ENCODE measurements at regions not wholly inside any gene's neighbourhood (a gene's known extent, or its start where the extent isn't known, plus 50 kb on each side); places are given as distances from the start of the nearest gene placed in this dataset.
"Not testable (repeated sequence)": the region's sequence is repeated elsewhere in the genome, so short reads cannot be mapped to it uniquely, and the experiment has no call there.

DNA sequence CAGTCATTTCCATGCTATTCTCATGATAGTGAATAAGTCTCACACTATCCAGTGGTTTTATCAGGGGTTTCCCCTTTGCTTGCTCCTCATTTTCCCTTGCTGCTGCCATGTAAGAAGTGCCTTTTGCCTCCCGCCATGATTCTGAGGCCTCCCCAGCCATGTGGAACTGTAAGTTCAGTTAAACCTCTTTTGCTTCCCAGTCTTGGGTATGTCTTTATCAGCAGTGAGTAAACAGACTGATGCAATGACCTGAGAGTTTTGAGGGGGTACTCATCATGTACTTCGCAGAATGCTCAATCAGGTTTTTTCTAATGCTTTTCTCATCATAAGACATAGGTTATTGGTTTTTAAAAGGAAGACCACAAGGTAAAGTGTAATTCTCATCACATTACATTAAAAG, 949.4 kb upstream of the ADAMTS5 start:
- H3K27ac ChIP-seq; H3K4me3 ChIP-seq; H3K9me2 ChIP-seq (ENCODE audit: insufficient read depth); H3K4me2 ChIP-seq (ENCODE audit: unreplicated experiment); in situ Hi-C loops (cut with MboI); H3K27me3 ChIP-seq (replicated peaks; ENCODE audit: insufficient read depth); H3K36me3 ChIP-seq (ENCODE audit: low read depth); H2AFZ ChIP-seq; H3K79me2 ChIP-seq (ENCODE audit: insufficient read depth); H4K20me1 ChIP-seq (ENCODE audit: insufficient read depth); H3F3A ChIP-seq (ENCODE audit: insufficient read depth); H3K4me1 ChIP-seq (ENCODE audit: insufficient read depth); H3K9ac ChIP-seq; H3K9me3 ChIP-seq (ENCODE audit: low read depth): not testable (repeated sequence)
- WGBS, 2 experiments (ENCODE audit: low coverage in 1 of 2, low lambda C conversion rate in 2 of 2, missing lambda C conversion rate in 2 of 2), result 75 to 82% methylated on average over 2 of the region's 2 CpGs
- DNase-seq, result peak; percentile 43

DNA sequence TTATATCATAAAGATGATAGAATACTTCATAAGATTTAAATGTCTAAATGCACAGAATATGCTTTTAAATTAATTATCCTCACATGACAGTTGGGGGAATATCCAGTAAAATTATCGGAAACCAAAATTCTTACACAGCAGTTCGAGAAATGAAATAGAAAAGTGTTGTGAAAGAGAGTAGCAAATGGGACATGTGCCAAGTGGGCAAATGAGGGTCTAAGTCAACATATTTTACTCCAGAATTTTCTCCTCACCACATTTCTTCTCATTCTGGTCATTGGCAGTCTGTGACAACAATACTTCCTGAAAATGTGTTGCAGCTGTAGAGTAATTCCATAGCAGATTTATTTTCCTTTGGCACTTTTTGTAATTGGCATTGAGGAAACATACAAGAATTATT, 945.2 kb upstream of the ADAMTS5 start:
- H3K4me3 ChIP-seq; H2AFZ ChIP-seq; H3K9me2 ChIP-seq (ENCODE audit: insufficient read depth); H3K79me2 ChIP-seq (ENCODE audit: insufficient read depth); H3K9ac ChIP-seq; H3K27me3 ChIP-seq (replicated peaks; ENCODE audit: insufficient read depth); H3K4me2 ChIP-seq (ENCODE audit: unreplicated experiment); DNase-seq; in situ Hi-C loops (cut with MboI); H3K36me3 ChIP-seq (ENCODE audit: low read depth); H3K27ac ChIP-seq; H3K9me3 ChIP-seq (ENCODE audit: low read depth); H4K20me1 ChIP-seq (ENCODE audit: insufficient read depth): not testable (repeated sequence)
- H3F3A ChIP-seq (ENCODE audit: insufficient read depth), result peaks cover 15% of the 10 kb centered on the region
- peaks cover 16% of the 10 kb centered on the region for H3K4me1 ChIP-seq (ENCODE audit: insufficient read depth)
- 49 to 57% methylated on average over 2 of the region's 2 CpGs for WGBS, 2 experiments (ENCODE audit: low coverage in 1 of 2, low lambda C conversion rate in 2 of 2, missing lambda C conversion rate in 2 of 2)

DNA sequence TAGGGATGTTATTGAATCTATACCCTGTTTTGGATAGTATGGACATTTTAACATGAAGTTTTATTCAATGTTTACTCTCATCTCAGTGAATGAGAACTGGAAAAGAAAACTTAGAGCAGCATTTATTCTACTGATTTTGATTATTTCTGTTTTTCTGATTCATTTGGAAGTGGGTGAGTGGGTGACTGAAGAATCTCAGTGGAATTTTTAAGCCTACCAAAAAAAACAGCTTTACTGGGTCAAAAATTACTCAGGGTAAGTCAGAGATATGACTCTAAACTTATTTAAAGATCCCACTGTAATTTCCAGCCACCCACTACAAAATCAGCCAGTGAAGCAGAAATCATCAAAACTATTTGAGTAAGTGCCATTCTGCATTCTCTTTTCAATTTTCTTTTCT, 942.6 kb upstream of the ADAMTS5 start:
- H3K9me2 ChIP-seq (ENCODE audit: insufficient read depth); H3K9ac ChIP-seq; H3K27me3 ChIP-seq (replicated peaks; ENCODE audit: insufficient read depth); H3K79me2 ChIP-seq (ENCODE audit: insufficient read depth); H4K20me1 ChIP-seq (ENCODE audit: insufficient read depth); H3K9me3 ChIP-seq (ENCODE audit: low read depth); H3K36me3 ChIP-seq (ENCODE audit: low read depth); in situ Hi-C loops (cut with MboI): not testable (repeated sequence)
- peaks cover 12% of the 10 kb centered on the region for H3K4me1 ChIP-seq (ENCODE audit: insufficient read depth)
- peaks cover 15% of the 10 kb centered on the region for H3F3A ChIP-seq (ENCODE audit: insufficient read depth)
- H3K4me3 ChIP-seq, result peak overlapping the region; percentile 16; the same call in 1 of the 2 replicates
- peak overlapping the region; percentile 54 for H3K27ac ChIP-seq
- peak overlapping the region; percentile 31; the same call in 1 of the 2 replicates for H2AFZ ChIP-seq
- peak overlapping the region; percentile 49 for H3K4me2 ChIP-seq (ENCODE audit: unreplicated experiment)
- peak; percentile 36 for DNase-seq

DNA sequence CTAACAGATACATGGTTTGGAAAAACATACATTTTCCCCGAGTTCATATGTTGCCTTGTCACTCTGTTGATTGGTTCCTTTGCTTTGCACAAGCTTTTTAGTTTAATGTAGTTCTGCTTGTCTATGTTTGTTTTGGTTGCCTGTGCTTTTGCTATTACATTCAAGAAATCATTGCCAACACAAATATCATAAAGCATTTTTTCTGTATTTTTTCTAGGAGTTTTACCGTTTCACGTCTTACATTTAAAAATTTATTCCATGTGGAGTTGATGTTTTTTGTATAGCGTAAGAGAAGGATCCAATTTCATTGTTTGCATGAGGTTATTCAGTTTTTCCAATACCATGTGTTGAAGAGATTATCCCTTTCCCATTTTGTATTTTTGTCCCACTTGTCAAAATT, 941.9 kb upstream of the ADAMTS5 start:
- in situ Hi-C loops (cut with MboI); H3K9me3 ChIP-seq (ENCODE audit: low read depth); DNase-seq; H3K9ac ChIP-seq; H3K36me3 ChIP-seq (ENCODE audit: low read depth); H3K27me3 ChIP-seq (replicated peaks; ENCODE audit: insufficient read depth); H3K4me2 ChIP-seq (ENCODE audit: unreplicated experiment); H3K27ac ChIP-seq; H3K9me2 ChIP-seq (ENCODE audit: insufficient read depth); H2AFZ ChIP-seq; H3K79me2 ChIP-seq (ENCODE audit: insufficient read depth); H4K20me1 ChIP-seq (ENCODE audit: insufficient read depth); H3K4me3 ChIP-seq: not testable (repeated sequence)
- 96% methylated on average over 4 of the region's 4 CpGs for WGBS, 2 experiments (ENCODE audit: low coverage in 1 of 2, low lambda C conversion rate in 2 of 2, missing lambda C conversion rate in 2 of 2)
- H3F3A ChIP-seq (ENCODE audit: insufficient read depth), result peaks cover 15% of the 10 kb centered on the region
- peaks cover 12% of the 10 kb centered on the region for H3K4me1 ChIP-seq (ENCODE audit: insufficient read depth)

DNA sequence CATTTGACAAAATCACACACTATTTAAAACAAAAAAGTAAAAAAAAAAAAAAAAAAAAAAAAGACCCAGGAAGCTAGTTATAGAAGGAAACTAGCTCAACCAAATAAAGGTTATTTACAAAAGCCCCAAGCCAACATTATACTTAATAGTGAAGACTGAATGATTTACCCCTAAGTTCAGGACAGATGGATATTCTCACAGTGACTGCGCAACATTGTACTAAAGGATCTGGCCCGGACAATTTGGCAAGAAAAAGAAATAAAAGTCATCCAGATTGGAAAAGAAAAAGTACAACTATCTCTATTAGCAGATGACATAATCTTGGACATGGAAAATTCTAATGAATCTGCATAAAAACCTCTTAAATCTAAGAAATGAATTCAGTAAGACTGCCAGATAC, 936.0 kb upstream of the ADAMTS5 start:
- H2AFZ ChIP-seq; DNase-seq; H3K36me3 ChIP-seq (ENCODE audit: low read depth); in situ Hi-C loops (cut with MboI); H3K79me2 ChIP-seq (ENCODE audit: insufficient read depth); H4K20me1 ChIP-seq (ENCODE audit: insufficient read depth); H3K9me2 ChIP-seq (ENCODE audit: insufficient read depth); H3K27ac ChIP-seq; H3K27me3 ChIP-seq (replicated peaks; ENCODE audit: insufficient read depth); H3K9me3 ChIP-seq (ENCODE audit: low read depth); H3K9ac ChIP-seq; H3F3A ChIP-seq (ENCODE audit: insufficient read depth); H3K4me3 ChIP-seq; H3K4me1 ChIP-seq (ENCODE audit: insufficient read depth); H3K4me2 ChIP-seq (ENCODE audit: unreplicated experiment): not testable (repeated sequence)
- 52 to 59% methylated on average over 2 of the region's 2 CpGs for WGBS, 2 experiments (ENCODE audit: low coverage in 1 of 2, low lambda C conversion rate in 2 of 2, missing lambda C conversion rate in 2 of 2)

DNA sequence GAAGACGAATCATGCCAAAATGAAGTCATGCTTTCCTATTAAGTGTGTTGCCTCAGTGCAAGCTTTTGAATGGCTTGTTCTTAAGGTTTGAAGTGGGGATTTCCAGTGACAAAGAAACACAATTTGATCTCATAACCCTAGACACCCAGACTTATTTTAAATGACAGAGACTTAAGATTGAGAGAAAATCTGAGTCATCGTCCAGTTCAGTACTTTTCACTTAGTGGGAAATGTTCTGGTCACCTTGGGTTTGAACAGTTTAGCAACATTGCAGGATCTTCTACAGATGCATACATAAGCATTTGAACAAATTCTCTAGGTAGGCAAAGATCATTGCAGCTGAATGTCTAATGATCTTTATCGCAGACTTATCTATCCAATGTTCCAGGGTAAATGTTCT, 926.7 kb upstream of the ADAMTS5 start:
- WGBS, 2 experiments (ENCODE audit: low coverage in 1 of 2, low lambda C conversion rate in 2 of 2, missing lambda C conversion rate in 2 of 2), result 87 to 95% methylated on average over 2 of the region's 3 CpGs
- DNase-seq, result peak; percentile 33
- H3K79me2 ChIP-seq (ENCODE audit: insufficient read depth), result not testable (repeated sequence)

DNA sequence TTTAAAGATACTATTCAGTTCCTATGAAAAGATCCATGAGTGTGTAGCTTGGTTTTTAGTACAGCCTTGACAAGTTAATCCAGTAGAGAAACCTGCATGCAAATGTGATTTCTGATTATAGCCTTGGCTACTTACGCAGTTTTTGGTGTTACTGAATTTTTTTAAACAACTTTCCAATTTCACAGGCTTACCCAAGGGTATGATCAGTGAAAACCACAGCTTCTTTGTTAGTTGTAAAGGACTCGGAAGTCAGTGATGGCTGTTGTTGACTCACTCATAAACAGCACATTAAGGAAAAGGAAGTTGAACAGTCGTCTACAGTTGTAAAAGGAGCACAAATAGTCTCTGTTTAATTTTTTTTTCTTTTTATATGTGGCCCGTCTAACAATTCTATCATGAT, 924.6 kb upstream of the ADAMTS5 start:
- H3K27me3 ChIP-seq (replicated peaks; ENCODE audit: insufficient read depth); H3K36me3 ChIP-seq (ENCODE audit: low read depth); H3K27ac ChIP-seq; H3K4me2 ChIP-seq (ENCODE audit: unreplicated experiment); H4K20me1 ChIP-seq (ENCODE audit: insufficient read depth); H3K9me2 ChIP-seq (ENCODE audit: insufficient read depth); H3K79me2 ChIP-seq (ENCODE audit: insufficient read depth); H3K9me3 ChIP-seq (ENCODE audit: low read depth); H3F3A ChIP-seq (ENCODE audit: insufficient read depth); H3K9ac ChIP-seq; H3K4me3 ChIP-seq; in situ Hi-C loops (cut with MboI); H2AFZ ChIP-seq: not testable (repeated sequence)
- WGBS, 2 experiments (ENCODE audit: low coverage in 1 of 2, low lambda C conversion rate in 2 of 2, missing lambda C conversion rate in 2 of 2), result 71 to 76% methylated on average over 4 of the region's 4 CpGs
- DNase-seq, result peak; percentile 9
- peaks cover 10% of the 10 kb centered on the region for H3K4me1 ChIP-seq (ENCODE audit: insufficient read depth)

More for the DNA sequence above, 926.7 kb upstream of the ADAMTS5 start:
- H2AFZ ChIP-seq; in situ Hi-C loops (cut with MboI); H3K27me3 ChIP-seq (replicated peaks; ENCODE audit: insufficient read depth); H3K27ac ChIP-seq; H3F3A ChIP-seq (ENCODE audit: insufficient read depth); H3K9ac ChIP-seq; H3K36me3 ChIP-seq (ENCODE audit: low read depth); H3K4me3 ChIP-seq; H4K20me1 ChIP-seq (ENCODE audit: insufficient read depth); H3K9me3 ChIP-seq (ENCODE audit: low read depth); H3K9me2 ChIP-seq (ENCODE audit: insufficient read depth); H3K4me2 ChIP-seq (ENCODE audit: unreplicated experiment): not testable (repeated sequence)
- H3K4me1 ChIP-seq (ENCODE audit: insufficient read depth), result peaks cover 10% of the 10 kb centered on the region

DNA sequence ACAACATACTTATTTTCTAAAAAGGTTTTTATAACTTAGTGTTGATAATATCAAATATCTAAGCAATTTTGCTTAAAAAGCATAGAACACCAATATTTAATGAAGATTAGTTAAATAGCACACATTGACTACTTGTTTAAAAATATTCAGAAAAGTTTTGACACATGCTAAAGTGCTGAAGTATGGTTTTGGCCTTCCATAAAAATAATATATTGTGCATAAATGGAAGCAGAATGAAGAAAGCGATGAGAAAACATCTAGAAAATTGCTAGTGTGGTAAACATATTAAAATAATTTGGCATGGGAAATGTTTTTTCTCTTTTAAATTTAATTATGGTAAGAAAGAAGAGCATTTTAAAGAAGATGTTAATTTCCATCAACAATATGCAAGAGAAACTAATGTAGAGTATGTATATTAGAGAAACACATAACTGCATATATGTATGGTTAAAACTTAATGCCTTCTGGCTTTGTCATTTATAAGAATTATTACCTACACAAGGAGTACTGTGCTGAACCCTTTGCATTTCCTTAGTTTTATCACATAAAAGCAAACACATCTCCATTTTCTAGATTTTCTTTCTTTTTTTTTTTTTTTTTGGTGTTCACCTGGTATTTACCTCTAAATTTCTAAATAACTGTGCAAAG, 921.0 kb upstream of the ADAMTS5 start:
- H3K4me2 ChIP-seq (ENCODE audit: unreplicated experiment); H3K4me1 ChIP-seq (ENCODE audit: insufficient read depth): not testable (repeated sequence)
- WGBS, 2 experiments (ENCODE audit: low coverage in 1 of 2, low lambda C conversion rate in 2 of 2, missing lambda C conversion rate in 2 of 2), result 81% methylated on average over 1 of the region's 1 CpG

More for the DNA sequence above, 921.0 kb upstream of the ADAMTS5 start:
- H3K9ac ChIP-seq; in situ Hi-C loops (cut with MboI); H4K20me1 ChIP-seq (ENCODE audit: insufficient read depth); H3K4me3 ChIP-seq; H3K36me3 ChIP-seq (ENCODE audit: low read depth); H2AFZ ChIP-seq; H3F3A ChIP-seq (ENCODE audit: insufficient read depth); H3K9me3 ChIP-seq (ENCODE audit: low read depth); H3K79me2 ChIP-seq (ENCODE audit: insufficient read depth); DNase-seq; H3K9me2 ChIP-seq (ENCODE audit: insufficient read depth); H3K27me3 ChIP-seq (replicated peaks; ENCODE audit: insufficient read depth); H3K27ac ChIP-seq: not testable (repeated sequence)

All from GM23248 (cell line).